Central memory CD8-positive, alpha-beta T cell (primary cell): ENCODE measurements at regions not wholly inside any gene's neighbourhood (a gene's known extent, or its start where the extent isn't known, plus 50 kb on each side); places are given as distances from the start of the nearest gene placed in this dataset.

ENCODE experiments used
- ATAC-seq: fragments of 150-1000 bp; cut with Tn5 transposase; replicated peaks from 2 replicates; pipeline ENCODE4 v1.10.0; 2022; ENCODE audit warnings: mild to moderate bottlenecking, moderate FRiP score, moderate number of reproducible peaks; ENCODE audit not compliant: poor library complexity, severe bottlenecking; ENCODE audit errors: extremely low read depth
- DNase-seq, 2 donors: peaks; one replicate each; pipeline ENCODE4 v3.0.0; 2021; ENCODE audit warnings: low spot score in 2 of 2
- H3K27ac Mint-ChIP-seq: one replicate; pipeline ENCODE4 v1.8.0; 2022; ENCODE audit warnings: low read depth, mild to moderate bottlenecking, moderate library complexity, mixed read lengths
- H3K27me3 Mint-ChIP-seq: one replicate; pipeline ENCODE4 v1.8.0; 2022; ENCODE audit warnings: mixed read lengths
- H3K36me3 Mint-ChIP-seq: one replicate; pipeline ENCODE4 v1.8.0; 2022; ENCODE audit warnings: mild to moderate bottlenecking, moderate library complexity, mixed read lengths; ENCODE audit not compliant: insufficient read depth
- H3K4me1 Mint-ChIP-seq: one replicate; pipeline ENCODE4 v1.8.0; 2022; ENCODE audit warnings: mixed read lengths
- H3K4me3 Mint-ChIP-seq: one replicate; pipeline ENCODE4 v1.8.0; 2022; ENCODE audit warnings: mild to moderate bottlenecking, moderate library complexity, mixed read lengths
- H3K9me3 Mint-ChIP-seq: one replicate; pipeline ENCODE4 v1.8.0; 2022; ENCODE audit warnings: mixed read lengths

- Mint-ChIP-seq H3K4me1 (no peaks in the 10 kb centered on the region), H3K36me3 (peaks cover 2% of the 10 kb centered on the region), H3K4me3 (no peak overlapping the region), H3K9me3 (no peaks in the 10 kb centered on the region), H3K27ac (no peak overlapping the region), H3K27me3 (no peaks in the 10 kb centered on the region)
- ATAC-seq (no peak), DNase-seq (no peak)
These were observed 109.4 kb upstream of the DUSP10 start for GRCh38 chr1:221851336-221851735.

- DNase-seq, result no peak
- Mint-ChIP-seq H3K27me3 (no peaks in the 10 kb centered on the region), H3K27ac (no peak overlapping the region), H3K4me3 (no peak overlapping the region), H3K9me3 (no peaks in the 10 kb centered on the region), H3K4me1 (no peaks in the 10 kb centered on the region), H3K36me3 (peaks cover 2% of the 10 kb centered on the region)
- ATAC-seq, result no peak
These were observed 108.7 kb upstream of the DUSP10 start for GRCh38 chr1:221850470-221851187.

- no peaks in the 10 kb centered on the region for H3K4me1 Mint-ChIP-seq
- no peaks in the 10 kb centered on the region for H3K27me3 Mint-ChIP-seq
- no peaks in the 10 kb centered on the region for H3K9me3 Mint-ChIP-seq
- H3K27ac Mint-ChIP-seq, result no peak overlapping the region
- DNase-seq (no peak), ATAC-seq (no peak)
- peaks cover under 1% of the 10 kb centered on the region for H3K36me3 Mint-ChIP-seq
- no peak overlapping the region for H3K4me3 Mint-ChIP-seq
These were observed 108.0 kb upstream of the DUSP10 start for GRCh38 chr1:221849897-221850296.

GRCh38 chr1:221849110-221849509 is 107.2 kb upstream of the DUSP10 start:
- Mint-ChIP-seq H3K27ac (no peak overlapping the region), H3K4me1 (no peaks in the 10 kb centered on the region), H3K27me3 (no peaks in the 10 kb centered on the region), H3K4me3 (no peak overlapping the region), H3K9me3 (no peaks in the 10 kb centered on the region), H3K36me3 (no peaks in the 10 kb centered on the region)
- ATAC-seq (no peak), DNase-seq (no peak)

- H3K27me3 Mint-ChIP-seq, result no peaks in the 10 kb centered on the region
- no peaks in the 10 kb centered on the region for H3K9me3 Mint-ChIP-seq
- no peaks in the 10 kb centered on the region for H3K4me1 Mint-ChIP-seq
- no peak overlapping the region for H3K27ac Mint-ChIP-seq
- no peaks in the 10 kb centered on the region for H3K36me3 Mint-ChIP-seq
- DNase-seq (no peak), ATAC-seq (no peak)
- no peak overlapping the region for H3K4me3 Mint-ChIP-seq
These were observed 105.8 kb upstream of the DUSP10 start for GRCh38 chr1:221847676-221848075.

GRCh38 chr1:221845650-221846371 is 103.9 kb upstream of the DUSP10 start:
- Mint-ChIP-seq H3K27ac (no peak overlapping the region), H3K4me3 (no peak overlapping the region), H3K9me3 (no peaks in the 10 kb centered on the region), H3K36me3 (peaks cover 3% of the 10 kb centered on the region), H3K27me3 (no peaks in the 10 kb centered on the region), H3K4me1 (peaks cover 3% of the 10 kb centered on the region)
- ATAC-seq (no peak), DNase-seq (no peak)

GRCh38 chr1:221841983-221842335 is 100.1 kb upstream of the DUSP10 start:
- Mint-ChIP-seq H3K36me3 (peaks cover 11% of the 10 kb centered on the region), H3K27ac (no peak overlapping the region), H3K27me3 (no peaks in the 10 kb centered on the region), H3K9me3 (no peaks in the 10 kb centered on the region), H3K4me3 (no peak overlapping the region), H3K4me1 (peaks cover 34% of the 10 kb centered on the region)
- ATAC-seq (no peak), DNase-seq (no peak)

- ATAC-seq (no peak), DNase-seq (no peak)
- H3K4me1 Mint-ChIP-seq, result peaks cover 34% of the 10 kb centered on the region
- H3K27ac Mint-ChIP-seq, result peak overlapping the region; percentile 88
- H3K4me3 Mint-ChIP-seq, result no peak overlapping the region
- no peaks in the 10 kb centered on the region for H3K9me3 Mint-ChIP-seq
- H3K36me3 Mint-ChIP-seq, result peaks cover 11% of the 10 kb centered on the region
- H3K27me3 Mint-ChIP-seq, result no peaks in the 10 kb centered on the region
These were observed 99.5 kb upstream of the DUSP10 start for GRCh38 chr1:221841251-221841982.

- peak overlapping the region; percentile 88 for H3K27ac Mint-ChIP-seq
- DNase-seq (no peak), ATAC-seq (no peak)
- no peaks in the 10 kb centered on the region for H3K9me3 Mint-ChIP-seq
- H3K4me1 Mint-ChIP-seq, result peaks cover 34% of the 10 kb centered on the region
- no peaks in the 10 kb centered on the region for H3K27me3 Mint-ChIP-seq
- peaks cover 11% of the 10 kb centered on the region for H3K36me3 Mint-ChIP-seq
- H3K4me3 Mint-ChIP-seq, result no peak overlapping the region
These were observed 98.8 kb upstream of the DUSP10 start for GRCh38 chr1:221840511-221841243.

- Mint-ChIP-seq H3K4me1 (peaks cover 34% of the 10 kb centered on the region), H3K9me3 (no peaks in the 10 kb centered on the region), H3K27me3 (no peaks in the 10 kb centered on the region), H3K36me3 (peaks cover 11% of the 10 kb centered on the region), H3K27ac (peak overlapping the region; percentile 88), H3K4me3 (no peak overlapping the region)
- peak; percentile 98 for ATAC-seq
- peak; percentile 33 to 81 for DNase-seq
These were observed 98.0 kb upstream of the DUSP10 start for GRCh38 chr1:221839782-221840395.

GRCh38 chr1:221839321-221839720 is 97.4 kb upstream of the DUSP10 start:
- peak overlapping the region; percentile 88 for H3K27ac Mint-ChIP-seq
- no peaks in the 10 kb centered on the region for H3K9me3 Mint-ChIP-seq
- H3K36me3 Mint-ChIP-seq, result peaks cover 11% of the 10 kb centered on the region
- H3K4me1 Mint-ChIP-seq, result peaks cover 34% of the 10 kb centered on the region
- no peaks in the 10 kb centered on the region for H3K27me3 Mint-ChIP-seq
- ATAC-seq, result peak; percentile 6
- DNase-seq, result no peak
- H3K4me3 Mint-ChIP-seq, result no peak overlapping the region

GRCh38 chr1:221837896-221838295 is 96.0 kb upstream of the DUSP10 start:
- Mint-ChIP-seq H3K4me3 (peak overlapping the region; percentile 60), H3K36me3 (peaks cover 11% of the 10 kb centered on the region), H3K9me3 (no peaks in the 10 kb centered on the region), H3K27me3 (no peaks in the 10 kb centered on the region), H3K27ac (peak overlapping the region; percentile 88), H3K4me1 (peaks cover 39% of the 10 kb centered on the region)
- ATAC-seq (peak; percentile 42), DNase-seq (peak in 1 of 2 donors; percentile 30)
